ENCODE measurements at regions not wholly inside any gene's neighbourhood (a gene's known extent, or its start where the extent isn't known, plus 50 kb on each side); places are given as distances from the start of the nearest gene placed in this dataset.
"Not testable (repeated sequence)": the region's sequence is repeated elsewhere in the genome, so short reads cannot be mapped to it uniquely, and the experiment has no call there.

GRCh38 chr15:38002883-38003477 is 68.5 kb downstream of the TMCO5A start:
- peak; percentile 18 for DNase-seq

- DNase-seq: no peak
Observed at GRCh38 chr15:38004218-38004861, 69.9 kb downstream of the TMCO5A start.

GRCh38 chr15:38005953-38006808 is 71.7 kb downstream of the TMCO5A start:
- DNase-seq: no peak

- DNase-seq: no peak
Observed at GRCh38 chr15:38010395-38010794, 76.0 kb downstream of the TMCO5A start.

- no peak for DNase-seq
Observed at GRCh38 chr15:38012894-38013293, 78.5 kb downstream of the TMCO5A start.

- DNase-seq: peak; percentile 10
Observed at GRCh38 chr15:38017721-38018120, 83.3 kb downstream of the TMCO5A start.

- peak; percentile 7 for DNase-seq
Observed at GRCh38 chr15:38019066-38019465, 84.6 kb downstream of the TMCO5A start.

- DNase-seq: no peak
Observed at GRCh38 chr15:38021259-38021658, 86.8 kb downstream of the TMCO5A start.

- DNase-seq: no peak
Observed at GRCh38 chr15:38024293-38025091, 90.1 kb downstream of the TMCO5A start.

- DNase-seq: not testable (repeated sequence)
Observed at GRCh38 chr15:38025656-38026055, 91.2 kb downstream of the TMCO5A start.

GRCh38 chr15:38028869-38029268 is 94.4 kb downstream of the TMCO5A start:
- no peak for DNase-seq

- no peak for DNase-seq
Observed at GRCh38 chr15:38029736-38030135, 95.3 kb downstream of the TMCO5A start.

GRCh38 chr15:38030609-38031008 is 96.2 kb downstream of the TMCO5A start:
- no peak for DNase-seq

GRCh38 chr15:38035701-38036100 is 101.3 kb downstream of the TMCO5A start:
- DNase-seq: no peak

GRCh38 chr15:38036790-38037338 is 102.4 kb downstream of the TMCO5A start:
- DNase-seq: no peak

- no peak for DNase-seq
Observed at GRCh38 chr15:38038659-38039442, 104.4 kb downstream of the TMCO5A start.

GRCh38 chr15:38040615-38041014 is 106.2 kb downstream of the TMCO5A start:
- DNase-seq: no peak

GRCh38 chr15:38041576-38041975 is 107.1 kb downstream of the TMCO5A start:
- DNase-seq: no peak

GRCh38 chr15:38042211-38042610 is 107.8 kb downstream of the TMCO5A start:
- no peak for DNase-seq

- no peak for DNase-seq
Observed at GRCh38 chr15:38042707-38043445, 108.4 kb downstream of the TMCO5A start.

All from CD4-positive, alpha-beta T cell treated with Interleukin-4 for 4 hours (primary cell).